ENCODE measurements at regions not wholly inside any gene's neighbourhood (a gene's known extent, or its start where the extent isn't known, plus 50 kb on each side); places are given as distances from the start of the nearest gene placed in this dataset.
"Not testable (repeated sequence)": the region's sequence is repeated elsewhere in the genome, so short reads cannot be mapped to it uniquely, and the experiment has no call there.

DNA sequence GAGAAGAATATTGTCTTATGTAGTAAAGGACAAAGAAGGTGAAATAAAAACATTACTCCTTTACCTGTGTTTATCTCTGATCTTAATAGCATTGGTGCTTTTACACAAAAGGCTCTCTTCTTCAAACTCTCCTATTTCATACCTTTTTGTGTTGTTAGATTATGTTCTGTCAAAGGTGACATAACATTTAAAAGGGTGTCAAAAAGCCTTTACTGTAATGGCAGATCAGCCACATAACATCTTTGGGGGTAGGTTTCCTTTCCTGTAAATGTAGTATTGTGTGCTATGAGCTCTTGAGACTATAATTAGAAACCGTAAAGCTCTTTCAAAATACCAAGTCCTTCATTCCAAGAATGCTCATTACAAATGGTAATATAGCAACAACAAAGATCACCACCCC is 400.1 kb downstream of the LNPK start:
- Histone ChIP-seq H3K36me3 (no peaks in the 10 kb centered on the region), H3K4me3 (no peak overlapping the region), H3K27ac (no peak overlapping the region), H3K9me3 (no peaks in the 10 kb centered on the region), H3K27me3 (no peaks in the 10 kb centered on the region), H3K4me1 (peaks cover 0 to 17% of the 10 kb centered on the region in 2 donors)
- DNase-seq (ENCODE audit: low spot score): no peak
- TF ChIP-seq, protein P1, sequence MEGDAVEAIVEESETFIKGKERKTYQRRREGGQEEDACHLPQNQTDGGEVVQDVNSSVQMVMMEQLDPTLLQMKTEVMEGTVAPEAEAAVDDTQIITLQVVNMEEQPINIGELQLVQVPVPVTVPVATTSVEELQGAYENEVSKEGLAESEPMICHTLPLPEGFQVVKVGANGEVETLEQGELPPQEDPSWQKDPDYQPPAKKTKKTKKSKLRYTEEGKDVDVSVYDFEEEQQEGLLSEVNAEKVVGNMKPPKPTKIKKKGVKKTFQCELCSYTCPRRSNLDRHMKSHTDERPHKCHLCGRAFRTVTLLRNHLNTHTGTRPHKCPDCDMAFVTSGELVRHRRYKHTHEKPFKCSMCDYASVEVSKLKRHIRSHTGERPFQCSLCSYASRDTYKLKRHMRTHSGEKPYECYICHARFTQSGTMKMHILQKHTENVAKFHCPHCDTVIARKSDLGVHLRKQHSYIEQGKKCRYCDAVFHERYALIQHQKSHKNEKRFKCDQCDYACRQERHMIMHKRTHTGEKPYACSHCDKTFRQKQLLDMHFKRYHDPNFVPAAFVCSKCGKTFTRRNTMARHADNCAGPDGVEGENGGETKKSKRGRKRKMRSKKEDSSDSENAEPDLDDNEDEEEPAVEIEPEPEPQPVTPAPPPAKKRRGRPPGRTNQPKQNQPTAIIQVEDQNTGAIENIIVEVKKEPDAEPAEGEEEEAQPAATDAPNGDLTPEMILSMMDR (IDR thresholded peaks at IDR 0.05): no peak

DNA sequence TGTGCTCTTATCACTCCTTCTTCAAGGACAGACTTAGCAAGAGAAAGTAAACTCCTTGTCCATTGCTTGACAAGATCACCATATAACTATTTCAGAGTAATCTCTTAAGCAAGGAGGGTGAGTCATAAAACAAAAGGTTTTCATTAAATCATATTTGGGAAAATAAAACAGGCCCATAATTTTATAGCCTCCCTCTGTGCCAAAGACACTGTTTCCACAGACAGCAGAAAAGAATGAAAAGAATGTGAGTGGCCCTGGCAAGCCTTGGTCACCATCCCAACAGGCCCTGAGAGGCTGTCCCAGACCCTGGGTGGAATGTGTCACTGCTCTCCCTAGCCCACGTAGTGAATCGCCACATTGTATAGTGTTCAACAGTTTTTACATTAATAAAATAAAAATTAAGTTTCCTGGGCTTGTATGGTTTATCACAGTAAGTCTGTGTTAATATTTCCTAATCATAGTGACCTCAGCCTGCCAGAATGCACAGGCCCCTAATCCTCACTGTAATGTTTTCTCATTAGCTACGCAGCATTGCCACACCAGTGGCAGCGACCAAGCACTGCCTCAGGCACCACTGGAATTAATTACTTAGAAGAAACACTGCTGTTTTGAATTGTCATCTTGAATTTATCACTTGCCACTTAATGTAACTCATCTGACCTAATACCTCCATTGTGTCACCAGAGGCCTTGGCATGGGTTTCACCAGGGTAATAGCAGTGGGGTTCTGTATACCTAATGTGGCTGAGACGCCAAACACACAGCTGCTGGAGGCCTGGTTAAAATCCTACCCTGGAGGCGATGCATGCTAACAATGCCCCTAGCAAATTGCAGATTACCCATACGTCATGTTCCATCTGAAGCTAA is 401.9 kb downstream of the LNPK start:
- Histone ChIP-seq H3K36me3 (no peaks in the 10 kb centered on the region), H3K27me3 (no peaks in the 10 kb centered on the region), H3K4me3 (no peak overlapping the region), H3K9me3 (no peaks in the 10 kb centered on the region), H3K4me1 (peaks cover 0 to 17% of the 10 kb centered on the region in 2 donors), H3K27ac (peak overlapping the region; percentile 37 to 43)
- no peak for DNase-seq (ENCODE audit: low spot score)
- TF ChIP-seq, protein P1 (IDR thresholded peaks at IDR 0.05): no peak

DNA sequence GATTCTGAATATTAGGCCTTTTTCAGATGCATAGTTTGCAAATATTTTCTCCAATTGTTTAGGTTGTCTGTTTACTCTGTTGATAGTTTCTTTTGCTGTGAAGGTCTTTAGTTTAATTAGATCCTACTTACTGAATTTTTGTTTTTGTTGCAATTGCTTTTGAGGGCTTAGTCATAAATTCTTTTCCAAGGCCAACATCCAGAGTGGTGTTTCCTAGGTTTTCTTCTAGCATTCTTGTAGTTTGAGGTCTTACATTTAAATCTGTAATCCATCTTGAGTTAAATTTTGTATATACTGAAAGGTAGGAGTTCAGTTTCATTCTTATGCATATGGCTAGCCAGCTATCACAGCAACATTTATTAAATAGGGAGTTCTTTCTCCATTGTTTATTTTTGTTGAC is 404.8 kb downstream of the LNPK start:
- Histone ChIP-seq H3K9me3 (no peaks in the 10 kb centered on the region), H3K4me3 (no peak overlapping the region), H3K4me1 (peaks cover 0 to 17% of the 10 kb centered on the region in 2 donors), H3K27ac (no peak overlapping the region), H3K36me3 (no peaks in the 10 kb centered on the region), H3K27me3 (no peaks in the 10 kb centered on the region)
- TF ChIP-seq, protein P1 (IDR thresholded peaks at IDR 0.05): no peak
- no peak for DNase-seq (ENCODE audit: low spot score)

DNA sequence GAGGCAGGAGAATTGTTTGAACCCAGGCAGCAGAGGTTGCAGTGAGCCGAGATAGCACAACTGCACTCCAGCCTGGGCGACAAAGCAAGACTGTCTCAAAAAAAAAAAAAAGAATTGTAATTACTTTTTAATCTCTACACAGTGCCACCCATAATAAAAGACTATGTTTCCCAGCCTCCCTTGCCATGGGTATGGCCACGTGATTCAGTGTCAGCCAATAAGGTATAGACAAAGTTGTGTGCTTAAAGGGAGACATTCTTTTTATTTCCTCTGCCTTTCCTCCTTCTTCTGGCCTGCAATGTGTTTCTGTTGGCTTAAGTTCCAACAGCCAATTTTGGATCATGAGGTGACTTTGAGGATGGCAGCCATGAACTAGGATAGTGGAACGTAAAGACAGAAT is 406.9 kb downstream of the LNPK start:
- peaks cover 0 to 11% of the 10 kb centered on the region in 2 donors for H3K4me1 ChIP-seq
- no peaks in the 10 kb centered on the region for H3K9me3 ChIP-seq
- no peaks in the 10 kb centered on the region for H3K27me3 ChIP-seq
- H3K27ac ChIP-seq: no peak overlapping the region
- no peak overlapping the region for H3K4me3 ChIP-seq
- TF ChIP-seq, protein P1 (IDR thresholded peaks at IDR 0.05): no peak
- H3K36me3 ChIP-seq: no peaks in the 10 kb centered on the region
- DNase-seq (ENCODE audit: low spot score): no peak

DNA sequence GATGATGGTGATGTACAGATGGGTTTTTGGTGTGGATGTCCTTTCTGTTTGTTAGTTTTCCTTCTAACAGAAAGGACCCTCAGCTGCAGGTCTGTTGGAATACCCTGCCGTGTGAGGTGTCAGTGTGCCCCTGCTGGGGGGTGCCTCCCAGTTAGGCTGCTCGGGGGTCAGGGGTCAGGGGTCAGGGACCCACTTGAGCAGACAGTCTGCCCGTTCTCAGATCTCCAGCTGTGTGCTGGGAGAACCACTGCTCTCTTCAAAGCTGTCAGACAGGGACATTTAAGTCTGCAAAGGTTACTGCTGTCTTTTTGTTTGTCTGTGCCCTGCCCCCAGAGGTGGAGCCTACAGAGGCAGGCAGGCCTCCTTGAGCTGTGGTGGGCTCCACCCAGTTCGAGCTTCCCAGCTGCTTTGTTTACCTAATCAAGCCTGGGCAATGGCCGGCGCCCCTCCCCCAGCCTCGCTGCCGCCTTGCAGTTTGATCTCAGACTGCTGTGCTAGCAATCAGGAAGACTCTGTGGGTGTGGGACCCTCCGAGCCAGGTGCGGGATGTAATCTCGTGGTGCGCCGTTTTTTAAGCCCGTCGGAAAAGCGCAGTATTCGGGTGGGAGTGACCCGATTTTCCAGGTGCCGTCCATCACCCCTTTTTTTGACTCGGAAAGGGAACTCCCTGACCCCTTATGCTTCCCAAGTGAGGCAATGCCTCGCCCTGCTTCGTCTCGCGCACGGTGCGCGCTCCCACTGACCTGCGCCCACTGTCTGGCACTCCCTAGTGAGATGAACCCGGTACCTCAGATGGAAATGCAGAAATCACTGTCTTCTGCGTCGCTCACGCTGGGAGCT is 408.2 kb downstream of the LNPK start:
- DNase-seq (ENCODE audit: low spot score); H3K36me3 ChIP-seq; H3K9me3 ChIP-seq; H3K27me3 ChIP-seq; H3K4me3 ChIP-seq; H3K4me1 ChIP-seq; H3K27ac ChIP-seq: not testable (repeated sequence)

DNA sequence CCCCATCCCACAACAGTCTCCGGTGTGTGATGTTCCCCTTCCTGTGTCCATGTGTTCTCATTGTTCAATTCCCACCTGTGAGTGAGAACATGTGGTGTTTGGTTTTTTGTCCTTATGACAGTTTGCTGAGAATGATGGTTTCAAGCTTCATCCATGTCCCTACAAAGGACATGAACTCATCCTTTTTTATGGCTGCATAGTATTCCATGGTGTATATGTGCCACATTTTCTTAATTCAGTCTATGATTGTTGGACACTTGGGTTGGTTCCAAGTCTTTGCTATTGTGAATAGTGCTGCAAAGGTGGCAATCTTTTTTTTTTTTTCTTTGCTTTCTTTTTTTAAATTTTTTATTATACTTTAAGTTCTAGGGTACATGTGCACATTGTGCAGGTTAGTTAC is 406.7 kb upstream of the ATP5MC3 start:
- H3K4me3 ChIP-seq; DNase-seq (ENCODE audit: low spot score): not testable (repeated sequence)

More for the DNA sequence above, 406.7 kb upstream of the ATP5MC3 start:
- not testable (repeated sequence) for H3K27ac ChIP-seq, H3K36me3 ChIP-seq, H3K27me3 ChIP-seq, H3K9me3 ChIP-seq, H3K4me1 ChIP-seq

Measured in right atrium auricular region (tissue), 2 donors.